A549 (cell line): ENCODE measurements at regions not wholly inside any gene's neighbourhood (a gene's known extent, or its start where the extent isn't known, plus 50 kb on each side); places are given as distances from the start of the nearest gene placed in this dataset.

Source experiments
- ATAC-seq, 2 experiments: fragments of 200-7000 bp in 1 of 2; fragments of >200 bp in 1 of 2; cut with Nextera tagmentation in 1 of 2; cut with Tn5 transposase in 1 of 2; 3 replicates each; pipeline versions ENCODE4 v1.8.0 to v1.9.1; 2018 to 2020; ENCODE audit warnings: mild to moderate bottlenecking in 1 of 2, moderate library complexity in 1 of 2
- CTCF ChIA-PET: fragments of 300-600 bp; sonication (Branson Sonifier 250); formaldehyde crosslinking; extraction: SDS; loops from one replicate; lab custom pipeline; 2021; ENCODE audit warnings: antibody characterized with exemption, inconsistent platforms; lab: Yijun Ruan, JAX
- POLR2A ChIA-PET: fragments of 350-600 bp; formaldehyde crosslinking; extraction: SDS; loops from one replicate; lab custom pipeline; 2021; ENCODE audit warnings: antibody characterized with exemption, inconsistent platforms; lab: Yijun Ruan, JAX
- DNase-seq, 2 experiments: peaks; one replicate each; pipeline versions ENCODE4 v3.0.0 to v3.0.0-alpha.2; 2011 to 2016; ENCODE audit warnings: low read depth in 1 of 2, low spot score in 1 of 2
- FAIRE-seq: peaks from 2 replicates; lab custom pipeline; 2011; peaks lifted over from hg19 to GRCh38; lab: Jason Lieb, UNC
- H3K27ac ChIP-seq, 2 experiments: fragments of >200 bp; sonication (Bioruptor Twin); formaldehyde crosslinking; 3 replicates each; pipeline ENCODE4 v1.5.1; 2016 to 2017
- H3K4me1 ChIP-seq: fragments of >200 bp; sonication (Bioruptor Twin); formaldehyde crosslinking; 3 replicates; pipeline ENCODE4 v1.6.1; 2016
- H3K4me2 ChIP-seq: fragments of >200 bp; sonication (Bioruptor Twin); formaldehyde crosslinking; 3 replicates; pipeline ENCODE4 v1.6.1; 2016
- H3K4me3 ChIP-seq: fragments of >200 bp; sonication (Bioruptor Twin); formaldehyde crosslinking; 3 replicates; pipeline ENCODE4 v1.5.1; 2016
- H3K9me3 ChIP-seq: fragments of >200 bp; sonication (Bioruptor Twin); formaldehyde crosslinking; 3 replicates; pipeline ENCODE4 v1.6.1; 2016
- ATOH8 ChIP-seq: fragments of 250-450 bp; sonication (Bioruptor Pico); IDR thresholded peaks from 2 replicates; pipeline ENCODE4 v1.5.0; 2020; ENCODE audit warnings: low read depth, mild to moderate bottlenecking, moderate library complexity
- BHLHE40 ChIP-seq: IDR thresholded peaks from 2 replicates; pipeline ENCODE4 v1.6.1; 2012; ENCODE audit warnings: low read depth, low read length, inconsistent platforms
- CHD2 ChIP-seq: fragments of 150-350 bp; IDR thresholded peaks from 2 replicates; pipeline ENCODE4 v1.6.1; 2014; ENCODE audit warnings: low read length; ENCODE audit not compliant: partially characterized antibody
- E2F6 ChIP-seq: IDR thresholded peaks from 2 replicates; pipeline ENCODE4 v1.6.1; 2012; ENCODE audit warnings: low read depth, borderline replicate concordance
- ESRRA ChIP-seq: fragments of 150-350 bp; IDR thresholded peaks from 2 replicates; pipeline ENCODE4 v1.6.1; 2014; ENCODE audit warnings: mild to moderate bottlenecking, low read length, borderline replicate concordance
- FOXS1 ChIP-seq: fragments of 250-450 bp; sonication (Bioruptor Pico); IDR thresholded peaks from 2 replicates; pipeline ENCODE4 v1.5.0; 2020; ENCODE audit warnings: mild to moderate bottlenecking, moderate library complexity
- GATA3 ChIP-seq: IDR thresholded peaks from 2 replicates; pipeline ENCODE4 v1.6.1; 2012; ENCODE audit warnings: borderline replicate concordance
- HES2 ChIP-seq: fragments of >200 bp; sonication (Bioruptor Twin); formaldehyde crosslinking; IDR thresholded peaks from 2 replicates; pipeline ENCODE4 v1.6.1; 2016
- HOXA7 ChIP-seq: fragments of 250-450 bp; sonication (Bioruptor Pico); IDR thresholded peaks from 2 replicates; pipeline ENCODE4 v1.5.0; 2020; ENCODE audit warnings: mild to moderate bottlenecking, moderate library complexity
- HOXB13 ChIP-seq: fragments of 250-450 bp; sonication (Bioruptor Pico); IDR thresholded peaks from 2 replicates; pipeline ENCODE4 v1.5.0; 2020; ENCODE audit warnings: low read depth, mild to moderate bottlenecking, moderate library complexity
- HOXB5 ChIP-seq: fragments of 250-450 bp; sonication (Bioruptor Pico); IDR thresholded peaks from 2 replicates; pipeline ENCODE4 v1.5.0; 2020; ENCODE audit warnings: mild to moderate bottlenecking, moderate library complexity
- JUN ChIP-seq, 2 experiments: fragments of >200 bp; sonication (Bioruptor Twin); formaldehyde crosslinking; IDR thresholded peaks; 2 replicates in 1 of 2; 3 replicates in 1 of 2; pipeline ENCODE4 v1.6.1; 2016 to 2017
- KDM1A ChIP-seq: fragments of 200-600 bp; sonication (generic); IDR thresholded peaks from 2 replicates; pipeline ENCODE4 v1.6.1; 2016; ENCODE audit warnings: low read depth, mild to moderate bottlenecking
- KDM5A ChIP-seq: fragments of 200-600 bp; sonication (generic); IDR thresholded peaks from 2 replicates; pipeline ENCODE4 v1.6.1; 2016; ENCODE audit warnings: antibody characterized with exemption, mild to moderate bottlenecking
- NFE2L2 ChIP-seq: fragments of 150-350 bp; conservative IDR thresholded peaks from 2 replicates; pipeline ENCODE4 v1.6.1; 2014; ENCODE audit warnings: low read length
- RCOR1 ChIP-seq: fragments of 150-350 bp; IDR thresholded peaks from 2 replicates; pipeline ENCODE4 v1.6.1; 2014; ENCODE audit warnings: antibody characterized with exemption, low read length, low read depth
- RFX5 ChIP-seq: fragments of 450-650 bp; IDR thresholded peaks from 2 replicates; pipeline ENCODE4 v1.7.1; 2014; ENCODE audit warnings: antibody characterized with exemption, mild to moderate bottlenecking, moderate library complexity
- RNF2 ChIP-seq: fragments of 200-600 bp; sonication (generic); IDR thresholded peaks from 2 replicates; pipeline ENCODE4 v1.6.1; 2016; ENCODE audit warnings: low read depth, mild to moderate bottlenecking, antibody characterized with exemption, moderate library complexity, borderline replicate concordance
- SREBF2 ChIP-seq: fragments of 450-650 bp; IDR thresholded peaks from 2 replicates; pipeline ENCODE4 v1.6.1; 2014; ENCODE audit warnings: mild to moderate bottlenecking, moderate library complexity
- TFCP2L1 ChIP-seq: fragments of 250-450 bp; sonication (Bioruptor Pico); IDR thresholded peaks from 2 replicates; pipeline ENCODE4 v1.5.0; 2021; ENCODE audit warnings: mild to moderate bottlenecking
- ZC3H11A ChIP-seq: fragments of 450-650 bp; IDR thresholded peaks from 2 replicates; pipeline ENCODE4 v1.6.1; 2014; ENCODE audit warnings: antibody characterized with exemption, mild to moderate bottlenecking
- WGBS: methylation state at CpG from one replicate; pipeline ENCODE4 v1.1.6; 2017; ENCODE audit errors: missing lambda C conversion rate; 5-methylcytosine and 5-hydroxymethylcytosine counted together
- TF ChIP-seq, protein P1 (sequence below): fragments of 250-450 bp; sonication (Bioruptor Pico); IDR thresholded peaks from 2 replicates; pipeline ENCODE4 v1.5.0; 2021; ENCODE audit warnings: mild to moderate bottlenecking, moderate library complexity, borderline replicate concordance
- TF ChIP-seq, protein P2 (sequence below): fragments of >200 bp; sonication (Bioruptor Twin); formaldehyde crosslinking; IDR thresholded peaks from 3 replicates; pipeline ENCODE4 v1.6.1; 2016

DNA sequence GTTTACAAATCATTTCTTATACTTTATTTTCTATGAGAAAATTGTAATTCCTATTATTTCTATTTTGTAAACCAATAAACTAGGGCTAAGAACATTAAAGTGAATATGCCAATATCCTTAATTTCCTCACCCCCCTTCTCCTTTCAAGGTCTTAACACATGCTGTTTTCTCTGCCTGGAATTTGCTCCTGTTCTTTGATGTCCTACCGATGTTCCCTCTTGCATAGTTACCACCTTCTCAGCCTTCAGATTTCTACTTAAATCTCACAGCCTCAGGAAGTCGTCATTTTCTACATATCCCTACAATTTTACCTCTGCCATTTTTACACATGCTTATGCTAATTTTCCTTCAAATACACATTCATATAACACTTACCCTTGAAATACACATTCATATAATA, 890.9 kb upstream of the CDH8 start (continued):
- TF ChIP-seq, protein P1, sequence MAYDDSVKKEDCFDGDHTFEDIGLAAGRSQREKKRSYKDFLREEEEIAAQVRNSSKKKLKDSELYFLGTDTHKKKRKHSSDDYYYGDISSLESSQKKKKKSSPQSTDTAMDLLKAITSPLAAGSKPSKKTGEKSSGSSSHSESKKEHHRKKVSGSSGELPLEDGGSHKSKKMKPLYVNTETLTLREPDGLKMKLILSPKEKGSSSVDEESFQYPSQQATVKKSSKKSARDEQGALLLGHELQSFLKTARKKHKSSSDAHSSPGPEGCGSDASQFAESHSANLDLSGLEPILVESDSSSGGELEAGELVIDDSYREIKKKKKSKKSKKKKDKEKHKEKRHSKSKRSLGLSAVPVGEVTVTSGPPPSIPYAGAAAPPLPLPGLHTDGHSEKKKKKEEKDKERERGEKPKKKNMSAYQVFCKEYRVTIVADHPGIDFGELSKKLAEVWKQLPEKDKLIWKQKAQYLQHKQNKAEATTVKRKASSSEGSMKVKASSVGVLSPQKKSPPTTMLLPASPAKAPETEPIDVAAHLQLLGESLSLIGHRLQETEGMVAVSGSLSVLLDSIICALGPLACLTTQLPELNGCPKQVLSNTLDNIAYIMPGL (CRISPR knock-in tag): no peak
- TF ChIP-seq HOXB13 (CRISPR knock-in tag) (no peak), ESRRA (no peak), E2F6 (no peak), TFCP2L1 (CRISPR knock-in tag) (no peak)

GRCh38 chr16:62926121-62926801, 890.0 kb upstream of the CDH8 start:
- Histone ChIP-seq H3K4me1 (no peaks in the 10 kb centered on the region), H3K27ac (no peak overlapping the region), H3K4me2 (no peak overlapping the region), H3K4me3 (no peak overlapping the region), H3K9me3 (no peaks in the 10 kb centered on the region)
- ChIA-PET POLR2A (no interaction called here), CTCF (no interaction called here)
- DNase-seq (no peak), FAIRE-seq (no peak), ATAC-seq (no peak)
- 3% methylated on average over 5 of the region's 5 CpGs for WGBS
- TF ChIP-seq JUN (IDR thresholded peaks at IDR 0.05) (no peak), HES2 (no peak), ZC3H11A (no peak), FOXS1 (no peak), CHD2 (no peak), HOXB5 (no peak), KDM5A (no peak), SREBF2 (no peak), RFX5 (no peak), RNF2 (no peak), KDM1A (no peak), HOXA7 (CRISPR knock-in tag) (no peak), BHLHE40 (no peak), RCOR1 (no peak), NFE2L2 (no peak), ATOH8 (CRISPR knock-in tag) (no peak)
- TF ChIP-seq, protein P1 (CRISPR knock-in tag): no peak

DNA sequence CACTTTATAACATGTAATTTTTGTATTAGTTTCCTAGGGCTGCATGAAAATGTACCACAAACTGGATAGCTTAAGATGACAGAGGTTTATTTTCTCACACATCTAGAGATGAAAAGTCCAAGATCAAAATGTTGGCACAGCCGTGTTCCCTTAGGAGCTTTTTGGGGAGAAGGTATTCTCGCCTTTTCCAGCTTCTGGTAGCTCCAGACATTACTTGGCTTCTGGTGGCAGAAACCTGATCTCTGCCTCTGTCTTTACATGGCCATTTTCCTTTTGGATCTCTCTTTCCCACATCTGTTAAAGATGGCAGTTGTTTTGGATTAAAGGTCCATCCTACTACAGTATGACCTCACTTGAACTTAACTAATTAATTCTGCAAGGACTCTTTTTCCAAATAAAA, 885.7 kb upstream of the CDH8 start:
- ATAC-seq (no peak), FAIRE-seq (no peak), DNase-seq (no peak)
- Histone ChIP-seq H3K4me1 (no peaks in the 10 kb centered on the region), H3K4me2 (no peak overlapping the region), H3K4me3 (no peak overlapping the region), H3K9me3 (no peaks in the 10 kb centered on the region), H3K27ac (no peak overlapping the region)
- ChIA-PET POLR2A (no interaction called here), CTCF (no interaction called here)
- TF ChIP-seq GATA3 (no peak), KDM5A (no peak)
- TF ChIP-seq, protein P2, sequence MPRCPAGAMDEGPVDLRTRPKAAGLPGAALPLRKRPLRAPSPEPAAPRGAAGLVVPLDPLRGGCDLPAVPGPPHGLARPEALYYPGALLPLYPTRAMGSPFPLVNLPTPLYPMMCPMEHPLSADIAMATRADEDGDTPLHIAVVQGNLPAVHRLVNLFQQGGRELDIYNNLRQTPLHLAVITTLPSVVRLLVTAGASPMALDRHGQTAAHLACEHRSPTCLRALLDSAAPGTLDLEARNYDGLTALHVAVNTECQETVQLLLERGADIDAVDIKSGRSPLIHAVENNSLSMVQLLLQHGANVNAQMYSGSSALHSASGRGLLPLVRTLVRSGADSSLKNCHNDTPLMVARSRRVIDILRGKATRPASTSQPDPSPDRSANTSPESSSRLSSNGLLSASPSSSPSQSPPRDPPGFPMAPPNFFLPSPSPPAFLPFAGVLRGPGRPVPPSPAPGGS: no peak
- 4% methylated on average over 2 of the region's 2 CpGs for WGBS
